ENCODE measurements at regions not wholly inside any gene's neighbourhood (a gene's known extent, or its start where the extent isn't known, plus 50 kb on each side); places are given as distances from the start of the nearest gene placed in this dataset.

DNA sequence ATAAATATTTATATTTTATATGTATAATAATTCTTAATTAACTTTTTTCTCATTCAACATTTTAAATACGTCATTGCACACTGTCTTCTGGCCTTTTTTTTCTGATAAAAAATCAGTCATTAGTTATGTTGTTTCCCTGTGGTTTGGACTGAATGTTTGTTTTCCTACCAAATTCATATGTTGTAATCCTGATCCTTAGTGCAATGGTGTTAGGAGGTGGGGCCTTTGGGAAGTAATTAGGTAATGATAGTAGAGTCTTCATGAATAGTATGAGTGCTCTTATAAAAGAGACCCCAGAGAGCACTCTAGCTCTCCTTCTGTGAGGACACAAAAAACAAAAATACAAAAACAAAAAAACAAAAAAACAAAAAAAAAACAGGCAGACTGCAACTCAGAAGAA, 117.2 kb downstream of the GASK1B start:
- no peak for TF ChIP-seq POLR2A (IDR thresholded peaks at IDR 0.05)
- TF ChIP-seq, protein P1, sequence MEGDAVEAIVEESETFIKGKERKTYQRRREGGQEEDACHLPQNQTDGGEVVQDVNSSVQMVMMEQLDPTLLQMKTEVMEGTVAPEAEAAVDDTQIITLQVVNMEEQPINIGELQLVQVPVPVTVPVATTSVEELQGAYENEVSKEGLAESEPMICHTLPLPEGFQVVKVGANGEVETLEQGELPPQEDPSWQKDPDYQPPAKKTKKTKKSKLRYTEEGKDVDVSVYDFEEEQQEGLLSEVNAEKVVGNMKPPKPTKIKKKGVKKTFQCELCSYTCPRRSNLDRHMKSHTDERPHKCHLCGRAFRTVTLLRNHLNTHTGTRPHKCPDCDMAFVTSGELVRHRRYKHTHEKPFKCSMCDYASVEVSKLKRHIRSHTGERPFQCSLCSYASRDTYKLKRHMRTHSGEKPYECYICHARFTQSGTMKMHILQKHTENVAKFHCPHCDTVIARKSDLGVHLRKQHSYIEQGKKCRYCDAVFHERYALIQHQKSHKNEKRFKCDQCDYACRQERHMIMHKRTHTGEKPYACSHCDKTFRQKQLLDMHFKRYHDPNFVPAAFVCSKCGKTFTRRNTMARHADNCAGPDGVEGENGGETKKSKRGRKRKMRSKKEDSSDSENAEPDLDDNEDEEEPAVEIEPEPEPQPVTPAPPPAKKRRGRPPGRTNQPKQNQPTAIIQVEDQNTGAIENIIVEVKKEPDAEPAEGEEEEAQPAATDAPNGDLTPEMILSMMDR (IDR thresholded peaks at IDR 0.05): no peak

Data from prostate gland (tissue), 2 donors.